Type B pancreatic cell (in vitro differentiated cells): ENCODE measurements at regions not wholly inside any gene's neighbourhood (a gene's known extent, or its start where the extent isn't known, plus 50 kb on each side); places are given as distances from the start of the nearest gene placed in this dataset.

Source experiments
- DNase-seq: peaks from one replicate; pipeline ENCODE4 v3.0.0; 2021; ENCODE audit warnings: mixed read lengths; ENCODE audit not compliant: unreplicated experiment; ENCODE audit errors: extremely low spot score
- H3K27ac Mint-ChIP-seq: 2 replicates; pipeline ENCODE4 v1.8.0; 2021; ENCODE audit warnings: mild to moderate bottlenecking, mixed read lengths
- H3K27me3 Mint-ChIP-seq: 2 replicates; pipeline ENCODE4 v1.8.0; 2021; ENCODE audit warnings: mixed read lengths
- H3K36me3 Mint-ChIP-seq: 2 replicates; pipeline ENCODE4 v1.8.0; 2021; ENCODE audit warnings: mixed read lengths
- H3K4me1 Mint-ChIP-seq: one replicate; pipeline ENCODE4 v1.8.0; 2021; ENCODE audit warnings: mixed read lengths; ENCODE audit not compliant: unreplicated experiment
- H3K4me3 Mint-ChIP-seq: 2 replicates; pipeline ENCODE4 v1.8.0; 2021; ENCODE audit warnings: mild to moderate bottlenecking, mixed read lengths
- H3K9me3 Mint-ChIP-seq: 2 replicates; pipeline ENCODE4 v1.8.0; 2021; ENCODE audit warnings: mixed read lengths
- CTCF ChIP-seq: fragments of 200-600 bp; sonication (generic); conservative IDR thresholded peaks from 2 replicates; pipeline ENCODE4 v1.5.0; 2021; ENCODE audit warnings: antibody characterized with exemption, mild to moderate bottlenecking

DNA sequence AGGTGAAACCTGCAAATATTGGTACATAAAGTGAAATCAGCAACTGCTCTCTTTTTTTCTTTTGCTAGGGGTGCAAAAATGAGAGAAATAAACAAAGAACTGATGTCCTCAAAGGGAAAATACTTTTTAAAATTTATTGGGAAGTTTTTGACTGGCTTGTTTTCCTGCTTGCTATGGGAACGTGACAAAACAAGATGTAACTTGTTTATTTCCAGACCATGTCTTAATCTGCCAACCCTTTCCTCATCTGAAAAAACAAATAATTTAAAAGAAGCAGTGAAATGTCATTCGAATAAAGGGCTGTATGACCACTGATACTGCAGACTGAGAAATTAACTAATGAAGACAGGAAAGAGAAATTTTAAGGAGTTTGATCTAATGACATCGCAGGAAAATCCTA, 221.9 kb downstream of the CBLN4 start:
- no peak overlapping the region for H3K4me3 Mint-ChIP-seq
- H3K27ac Mint-ChIP-seq, result no peak overlapping the region
- no peaks in the 10 kb centered on the region for H3K4me1 Mint-ChIP-seq
- no peaks in the 10 kb centered on the region for H3K27me3 Mint-ChIP-seq
- no peak for DNase-seq
- TF ChIP-seq CTCF, result no peak
- no peaks in the 10 kb centered on the region for H3K36me3 Mint-ChIP-seq
- H3K9me3 Mint-ChIP-seq, result no peaks in the 10 kb centered on the region

GRCh38 chr20:55782912-55783253, 222.4 kb downstream of the CBLN4 start:
- no peak for DNase-seq
- Mint-ChIP-seq H3K4me3 (no peak overlapping the region), H3K36me3 (no peaks in the 10 kb centered on the region), H3K4me1 (no peaks in the 10 kb centered on the region), H3K27me3 (no peaks in the 10 kb centered on the region), H3K27ac (no peak overlapping the region), H3K9me3 (no peaks in the 10 kb centered on the region)
- TF ChIP-seq CTCF, result no peak

GRCh38 chr20:55782224-55782911, 223.0 kb downstream of the CBLN4 start:
- DNase-seq, result no peak
- Mint-ChIP-seq H3K27me3 (no peaks in the 10 kb centered on the region), H3K4me1 (no peaks in the 10 kb centered on the region), H3K36me3 (no peaks in the 10 kb centered on the region), H3K27ac (no peak overlapping the region), H3K9me3 (no peaks in the 10 kb centered on the region), H3K4me3 (no peak overlapping the region)
- no peak for TF ChIP-seq CTCF

GRCh38 chr20:55778796-55779195, 226.5 kb downstream of the CBLN4 start:
- Mint-ChIP-seq H3K4me3 (no peak overlapping the region), H3K36me3 (no peaks in the 10 kb centered on the region), H3K4me1 (no peaks in the 10 kb centered on the region), H3K9me3 (no peaks in the 10 kb centered on the region), H3K27ac (no peak overlapping the region), H3K27me3 (no peaks in the 10 kb centered on the region)
- DNase-seq, result no peak
- TF ChIP-seq CTCF, result no peak

- H3K27me3 Mint-ChIP-seq, result no peaks in the 10 kb centered on the region
- no peak overlapping the region for H3K4me3 Mint-ChIP-seq
Observed at GRCh38 chr20:55777641-55778040, 227.7 kb downstream of the CBLN4 start.

More at GRCh38 chr20:55777641-55778040, 227.7 kb downstream of the CBLN4 start:
- no peaks in the 10 kb centered on the region for H3K9me3 Mint-ChIP-seq
- DNase-seq, result no peak
- H3K4me1 Mint-ChIP-seq, result no peaks in the 10 kb centered on the region
- H3K36me3 Mint-ChIP-seq, result no peaks in the 10 kb centered on the region
- TF ChIP-seq CTCF, result no peak
- H3K27ac Mint-ChIP-seq, result no peak overlapping the region
